GM19463 (cell line): ENCODE measurements at regions not wholly inside any gene's neighbourhood (a gene's known extent, or its start where the extent isn't known, plus 50 kb on each side); places are given as distances from the start of the nearest gene placed in this dataset.

Source experiments
- ATAC-seq: cut with Tn5 transposase; IDR thresholded peaks from one replicate; pipeline ENCODE4 v1.9.1; 2021; ENCODE audit warnings: mild to moderate bottlenecking, moderate library complexity; ENCODE audit not compliant: unreplicated experiment

GRCh38 chr7:25828468-25828867 is 323.5 kb upstream of the NFE2L3 start:
- no peak for ATAC-seq

DNA sequence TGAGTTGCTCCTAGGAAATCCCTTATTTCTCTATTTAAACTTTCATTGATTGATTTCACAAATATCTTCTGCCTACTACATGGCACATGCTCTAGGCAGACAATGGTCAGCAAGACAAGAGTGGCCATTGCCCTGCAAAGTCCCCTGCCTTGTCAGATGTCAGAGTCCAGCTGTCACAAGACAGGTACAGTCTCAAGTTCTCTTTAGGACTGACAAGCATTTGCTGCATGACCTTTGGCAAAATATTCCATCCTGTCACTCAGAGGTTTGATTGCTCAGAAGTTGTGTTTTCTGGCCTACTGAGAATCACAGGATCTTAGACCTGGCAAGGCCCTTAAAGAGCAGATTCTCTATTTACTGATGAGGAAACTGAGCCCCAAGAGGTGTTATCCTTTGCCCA is 322.3 kb upstream of the NFE2L3 start:
- no peak for ATAC-seq

- ATAC-seq, result no peak
These were observed 321.8 kb upstream of the NFE2L3 start for GRCh38 chr7:25830215-25830614.

- no peak for ATAC-seq
These were observed 320.8 kb upstream of the NFE2L3 start for GRCh38 chr7:25831062-25831691.

DNA sequence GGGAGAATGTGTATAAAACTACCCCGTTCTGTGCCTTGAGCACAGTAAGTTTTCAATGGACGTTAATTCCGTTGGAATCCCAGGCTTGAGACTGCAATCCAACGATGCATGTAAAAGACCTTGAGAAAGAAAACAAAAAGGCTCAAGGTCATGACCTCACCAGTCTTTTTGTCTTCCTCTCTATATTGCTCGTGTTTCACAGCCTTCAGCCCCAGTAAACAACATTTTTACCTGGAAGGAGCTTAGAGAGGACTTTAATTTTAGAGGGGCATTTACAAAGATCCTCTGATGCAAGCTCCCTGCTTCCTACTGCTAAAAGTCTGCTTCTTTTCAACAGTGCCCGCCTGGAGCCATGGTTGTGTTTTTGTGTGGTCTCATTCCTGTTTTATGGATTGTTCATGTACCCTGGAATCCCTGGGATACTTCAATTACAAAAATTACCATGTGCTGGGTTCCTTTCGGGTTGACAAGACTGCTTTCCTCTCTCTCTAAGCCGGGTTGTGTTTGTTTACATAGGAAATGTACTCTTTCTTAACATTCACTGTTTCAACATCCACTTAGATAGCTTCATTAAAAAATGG is 320.1 kb upstream of the NFE2L3 start:
- ATAC-seq, result no peak

DNA sequence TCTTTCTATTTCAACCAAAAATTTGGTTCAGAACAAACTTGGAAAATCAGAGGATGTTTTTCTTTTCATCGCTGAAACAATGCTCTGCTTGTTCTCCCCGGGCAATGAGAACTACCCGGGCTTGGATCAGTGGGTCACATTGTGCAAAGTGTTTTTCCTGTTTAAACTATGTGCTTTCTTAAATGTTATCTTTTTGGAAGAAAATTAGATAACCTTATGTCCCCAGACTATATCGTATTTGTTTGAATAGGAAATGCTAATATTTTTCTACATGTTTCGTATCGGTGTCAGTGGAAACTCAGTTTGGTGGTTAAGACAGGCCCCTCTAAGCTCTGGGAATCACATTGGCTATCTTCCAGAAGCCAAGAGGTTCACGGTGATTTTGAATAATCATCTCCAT is 319.5 kb upstream of the NFE2L3 start:
- no peak for ATAC-seq

- no peak for ATAC-seq
These were observed 319.1 kb upstream of the NFE2L3 start for GRCh38 chr7:25832929-25833328.

DNA sequence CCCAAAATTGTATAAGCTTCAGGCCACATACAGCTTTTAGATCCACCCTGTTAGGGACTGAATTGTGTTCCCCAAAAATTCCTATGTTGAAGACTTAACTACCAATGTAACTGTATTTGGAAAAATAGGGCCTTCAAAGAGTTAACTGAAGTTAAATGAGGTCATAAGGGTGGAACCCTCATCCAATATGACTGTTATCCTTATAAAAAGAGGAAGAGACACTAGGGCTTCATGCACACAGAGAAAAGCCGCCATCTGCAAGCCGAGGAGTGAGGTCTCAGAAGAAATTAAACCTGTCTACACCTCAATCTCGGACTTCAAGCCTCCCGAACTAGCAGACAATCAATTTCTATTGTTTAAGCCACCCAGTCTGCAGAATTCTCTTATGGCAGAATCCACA is 317.9 kb upstream of the NFE2L3 start:
- ATAC-seq, result no peak

DNA sequence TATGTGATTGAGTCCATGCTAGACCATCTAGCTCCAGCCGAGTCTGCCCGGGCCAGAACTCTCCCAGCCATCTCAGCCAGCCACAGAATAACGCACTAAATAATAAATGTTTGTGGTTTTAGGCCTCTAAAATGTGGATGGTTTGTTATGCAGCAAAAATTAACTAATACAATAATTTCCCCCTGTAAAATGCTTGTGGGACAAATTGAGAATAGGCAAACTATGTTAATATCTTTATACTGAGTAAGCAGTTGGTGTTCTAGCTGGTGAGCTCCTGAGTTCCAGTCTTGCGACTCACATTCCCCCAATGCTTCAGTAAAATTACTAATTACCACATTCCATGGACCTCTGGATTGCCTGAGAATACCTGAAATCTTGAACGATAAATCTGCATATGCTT is 316.8 kb upstream of the NFE2L3 start:
- no peak for ATAC-seq

DNA sequence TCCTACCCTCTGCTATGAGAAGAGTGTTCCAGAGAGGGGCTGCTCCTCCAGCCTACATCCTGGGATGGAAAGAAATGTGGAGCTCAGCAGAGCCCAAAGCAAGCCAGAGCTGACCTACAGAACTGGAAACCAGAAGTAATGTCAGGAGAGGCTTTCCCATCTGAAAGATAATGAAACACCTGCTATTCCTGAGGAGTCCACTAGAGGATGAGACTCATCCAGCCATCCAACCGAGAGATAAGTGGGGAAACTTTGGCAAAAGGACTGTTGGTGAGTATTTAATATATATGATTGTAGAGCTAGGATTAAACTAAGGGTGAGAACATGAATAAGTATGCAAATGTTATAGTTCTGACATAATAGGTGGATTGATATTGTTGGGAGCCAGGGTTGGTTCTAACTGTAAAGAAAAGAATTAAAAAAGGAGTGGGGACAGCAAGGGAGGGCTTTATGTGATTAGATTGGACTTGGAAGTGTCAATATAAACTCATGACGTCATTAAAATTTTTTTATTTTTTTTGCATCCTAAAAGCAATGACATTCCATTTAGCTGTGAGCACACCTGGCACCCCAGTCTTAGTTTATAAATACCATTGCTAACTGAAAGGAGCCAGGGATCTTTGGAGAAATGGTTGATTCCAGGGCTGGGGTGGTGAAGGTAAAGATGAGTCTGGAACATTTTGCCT is 312.8 kb upstream of the NFE2L3 start:
- ATAC-seq, result no peak

DNA sequence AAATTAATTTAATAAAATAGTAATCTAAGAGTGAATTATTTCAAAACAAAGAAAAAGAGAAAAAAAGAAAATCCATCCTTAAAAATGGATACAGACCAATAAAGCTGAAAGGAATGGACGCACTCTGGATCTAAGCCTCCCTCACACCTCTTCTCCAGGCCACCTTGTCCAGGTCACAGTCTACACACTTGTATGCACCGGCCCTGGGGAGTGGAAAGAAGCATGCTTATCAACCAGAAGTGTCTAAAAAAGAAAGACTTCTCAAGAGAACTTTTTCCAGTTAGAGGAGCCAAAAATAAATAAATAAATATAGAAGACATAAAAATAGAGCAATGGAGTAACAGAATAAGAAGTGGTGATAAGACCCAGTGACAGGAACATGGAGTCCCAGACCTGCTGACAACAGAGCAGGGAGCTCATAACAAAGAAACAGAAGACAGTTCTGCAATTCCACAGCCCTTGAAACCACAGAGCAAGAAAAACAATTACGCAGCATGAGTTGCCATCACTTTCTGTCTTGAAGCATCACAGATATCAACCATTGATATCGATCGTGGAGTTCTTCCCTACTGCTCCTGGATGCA is 311.7 kb upstream of the NFE2L3 start:
- ATAC-seq, result no peak

- ATAC-seq, result no peak
These were observed 310.4 kb upstream of the NFE2L3 start for GRCh38 chr7:25841575-25841974.

GRCh38 chr7:25842201-25842733 is 309.7 kb upstream of the NFE2L3 start:
- ATAC-seq, result no peak

DNA sequence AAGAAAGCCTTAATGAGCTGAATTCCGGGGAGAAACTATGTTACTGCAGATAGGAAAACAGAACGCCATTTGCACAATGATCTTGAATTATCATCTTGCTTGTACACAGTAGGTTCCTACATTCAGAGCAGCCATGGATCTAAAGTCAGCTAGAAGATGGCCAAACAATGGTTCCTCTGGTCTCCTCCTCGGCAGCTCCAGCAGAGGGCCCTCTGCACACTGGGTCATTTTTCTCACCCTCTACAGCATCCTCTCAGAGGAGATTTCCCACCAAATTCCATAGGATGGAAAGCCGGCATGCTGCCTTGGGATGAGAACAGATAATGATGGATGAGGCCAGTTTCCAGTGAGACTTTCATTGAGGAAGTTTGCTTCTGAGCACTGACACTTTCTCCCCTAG is 308.5 kb upstream of the NFE2L3 start:
- no peak for ATAC-seq

GRCh38 chr7:25844102-25844870 is 307.7 kb upstream of the NFE2L3 start:
- ATAC-seq, result no peak

GRCh38 chr7:25845464-25845863 is 306.5 kb upstream of the NFE2L3 start:
- no peak for ATAC-seq

DNA sequence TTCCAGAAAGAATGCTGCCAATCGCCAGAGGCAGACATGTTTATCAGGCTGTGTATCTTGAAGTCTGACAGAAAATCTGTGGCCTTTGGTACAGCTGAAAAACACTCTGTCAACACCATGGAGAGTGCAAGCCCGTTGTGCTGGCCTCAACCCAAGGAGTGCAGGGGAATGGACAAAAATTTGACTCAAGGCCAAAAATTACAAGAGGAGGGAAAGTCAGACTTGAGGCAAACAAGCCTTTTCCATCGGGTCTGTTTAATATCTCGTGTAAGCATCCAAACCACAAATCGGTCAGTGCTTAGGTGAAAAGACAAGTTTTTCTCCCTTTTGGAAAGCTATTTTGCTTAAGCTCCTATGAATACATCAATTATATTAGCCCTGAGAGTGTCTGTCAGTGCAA is 305.3 kb upstream of the NFE2L3 start:
- no peak for ATAC-seq

DNA sequence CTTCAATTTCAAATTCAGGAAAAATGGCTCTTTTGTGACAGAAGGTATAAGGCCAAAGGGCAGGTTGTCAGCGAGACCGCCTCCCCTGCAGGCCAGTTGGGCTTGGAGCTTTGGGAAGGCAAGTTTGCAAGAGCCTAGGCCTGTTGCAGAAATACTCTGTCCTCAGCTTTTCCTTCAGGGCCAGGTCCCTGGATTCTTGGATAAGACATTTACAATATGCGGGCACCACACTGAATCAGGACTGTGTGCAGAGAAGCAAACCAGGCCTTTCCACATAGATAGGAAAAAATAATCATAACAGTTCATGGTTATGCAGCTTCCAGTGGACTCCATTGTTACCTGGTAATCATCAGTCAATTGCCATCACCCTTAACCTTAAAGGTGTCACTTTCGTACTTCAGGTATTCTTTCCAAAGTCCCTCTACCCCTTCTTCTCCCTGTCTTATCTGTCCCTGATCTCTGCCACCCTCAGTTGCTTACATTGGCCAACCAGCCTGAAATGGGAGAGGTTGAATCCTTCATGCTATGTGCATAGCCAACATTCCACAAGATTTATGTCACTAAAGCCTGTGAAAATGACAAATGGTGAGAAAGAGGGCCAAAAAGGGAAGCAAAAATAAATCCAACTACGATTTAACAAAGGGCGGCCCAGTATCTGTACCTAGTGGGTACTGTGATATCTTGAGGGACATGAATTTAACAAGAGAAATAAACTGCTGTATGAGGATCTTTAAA is 304.5 kb upstream of the NFE2L3 start:
- no peak for ATAC-seq

- no peak for ATAC-seq
These were observed 302.4 kb upstream of the NFE2L3 start for GRCh38 chr7:25849500-25850184.

GRCh38 chr7:25850216-25850615 is 301.8 kb upstream of the NFE2L3 start:
- no peak for ATAC-seq
